ENCODE measurements at regions not wholly inside any gene's neighbourhood (a gene's known extent, or its start where the extent isn't known, plus 50 kb on each side); places are given as distances from the start of the nearest gene placed in this dataset.

DNA sequence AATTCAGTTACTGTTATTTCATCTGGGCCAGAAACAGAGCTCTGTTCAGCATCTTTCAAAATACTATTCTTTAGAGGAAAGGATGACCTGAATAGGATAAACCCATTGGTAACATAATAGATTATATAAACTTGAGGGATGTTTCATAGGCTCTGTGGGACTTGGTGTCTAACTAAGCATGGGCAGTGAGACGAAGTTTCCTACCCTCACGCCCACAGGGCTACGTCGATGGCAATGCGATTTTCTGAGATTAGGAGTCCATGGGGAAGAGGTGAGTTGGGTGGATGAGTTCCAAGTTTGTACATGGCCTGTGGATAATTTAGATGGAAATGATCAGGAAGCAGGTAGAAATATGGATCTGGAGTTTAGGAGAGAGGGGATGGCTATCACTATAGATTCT is 115.2 kb upstream of the TBL1XR1 start:
- no peak for TF ChIP-seq CTCF (IDR thresholded peaks at IDR 0.05; ENCODE audit: insufficient read depth, low read depth, low read length)
- H3K4me3 ChIP-seq (ENCODE audit: low read depth, low read length) = no peak overlapping the region
- DNase-seq (ENCODE audit: low read depth) = no peak

DNA sequence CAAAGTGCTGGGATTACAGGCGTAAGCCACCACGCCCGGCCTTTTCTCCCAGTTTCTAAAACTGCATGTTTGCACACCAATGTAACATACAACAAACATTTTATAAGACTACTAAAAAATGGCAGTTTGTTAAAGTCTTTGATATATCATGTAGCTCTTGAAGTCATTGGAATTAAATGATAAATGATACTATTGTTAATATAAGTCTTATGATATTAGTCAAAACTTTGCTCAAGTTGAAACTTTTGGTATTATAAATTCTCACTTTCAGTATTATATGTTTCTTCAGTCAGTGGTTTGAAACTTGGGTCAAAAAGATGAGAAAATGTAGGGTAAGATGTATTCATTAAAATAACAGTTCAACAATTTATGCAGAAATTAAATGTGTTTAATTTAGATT is 117.6 kb upstream of the TBL1XR1 start:
- DNase-seq (ENCODE audit: low read depth) = no peak
- no peak overlapping the region for H3K4me3 ChIP-seq (ENCODE audit: low read depth, low read length)

GRCh38 chr3:177317247-177317646 is 120.0 kb upstream of the TBL1XR1 start:
- no peak for TF ChIP-seq CTCF (IDR thresholded peaks at IDR 0.05; ENCODE audit: insufficient read depth, low read depth, low read length)
- no peak overlapping the region for H3K4me3 ChIP-seq (ENCODE audit: low read depth, low read length)
- no peak for DNase-seq (ENCODE audit: low read depth)

More for the DNA sequence above, 117.6 kb upstream of the TBL1XR1 start:
- TF ChIP-seq CTCF (IDR thresholded peaks at IDR 0.05; ENCODE audit: insufficient read depth, low read depth, low read length) = no peak

DNA sequence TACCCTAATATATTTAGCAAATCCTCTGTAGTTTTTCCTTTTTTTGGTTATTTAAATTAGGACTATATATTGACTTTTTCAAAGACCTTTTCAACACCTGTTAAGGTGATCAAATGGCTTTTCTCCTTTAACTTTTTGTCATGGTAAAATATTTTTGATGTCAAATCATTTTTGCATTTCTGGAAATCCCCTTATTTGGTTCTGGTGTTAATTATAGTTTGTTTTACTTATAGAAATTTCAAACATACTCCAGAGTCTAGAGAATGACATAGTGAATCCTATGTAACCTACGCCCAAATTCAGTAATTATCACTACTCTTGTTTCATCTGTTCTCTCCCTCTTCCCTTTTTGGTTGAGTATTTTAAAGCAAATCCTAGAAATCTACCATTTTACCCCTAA is 121.3 kb upstream of the TBL1XR1 start:
- TF ChIP-seq CTCF (IDR thresholded peaks at IDR 0.05; ENCODE audit: insufficient read depth, low read depth, low read length) = no peak
- H3K4me3 ChIP-seq (ENCODE audit: low read depth, low read length) = no peak overlapping the region
- DNase-seq (ENCODE audit: low read depth) = no peak

DNA sequence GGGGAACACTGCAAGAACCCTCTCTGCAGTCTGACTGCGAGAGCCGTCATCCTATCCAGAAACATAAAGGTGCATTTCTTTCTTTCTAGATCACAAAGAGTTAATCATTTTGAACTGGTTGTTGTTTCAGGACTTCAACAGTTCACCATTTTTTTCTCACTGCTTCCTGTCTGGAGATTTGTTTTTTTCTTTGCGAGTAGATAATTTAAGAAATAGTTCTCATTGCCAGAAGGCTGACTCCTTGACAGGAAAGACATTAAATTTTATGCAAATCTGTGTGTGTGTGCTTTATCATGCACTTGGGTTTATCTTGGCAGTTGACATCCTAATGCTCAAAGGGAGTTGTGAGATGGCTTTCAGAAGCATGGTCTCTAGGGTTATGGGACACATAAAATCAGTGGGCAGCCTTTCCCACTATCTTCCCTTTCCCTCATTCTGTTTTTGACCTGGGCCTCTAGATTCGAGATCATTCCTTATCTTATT is 123.5 kb upstream of the TBL1XR1 start:
- no peak for TF ChIP-seq CTCF (IDR thresholded peaks at IDR 0.05; ENCODE audit: insufficient read depth, low read depth, low read length)
- DNase-seq (ENCODE audit: low read depth) = peak; percentile 70
- H3K4me3 ChIP-seq (ENCODE audit: low read depth, low read length) = no peak overlapping the region

DNA sequence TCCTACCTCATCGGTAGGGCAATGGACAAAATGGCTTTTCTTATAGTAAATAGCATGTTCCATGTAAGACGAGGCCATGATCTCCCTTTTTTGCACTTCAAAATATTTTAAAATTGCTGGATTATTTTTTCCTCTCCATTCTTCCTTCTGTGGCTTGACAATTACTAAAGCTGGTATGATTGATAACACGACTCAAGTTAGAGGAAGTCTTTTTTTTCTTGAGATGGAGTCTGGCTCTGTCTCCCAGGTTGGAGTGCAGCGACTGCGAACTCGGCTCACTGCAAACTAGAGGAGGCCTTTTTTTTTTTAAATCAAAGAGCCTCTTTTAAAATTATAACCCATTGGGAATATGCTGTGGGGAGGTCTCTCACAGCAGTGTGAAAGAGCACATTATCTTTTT is 124.5 kb upstream of the TBL1XR1 start:
- H3K4me3 ChIP-seq (ENCODE audit: low read depth, low read length) = no peak overlapping the region
- TF ChIP-seq CTCF (IDR thresholded peaks at IDR 0.05; ENCODE audit: insufficient read depth, low read depth, low read length) = no peak
- DNase-seq (ENCODE audit: low read depth) = no peak

DNA sequence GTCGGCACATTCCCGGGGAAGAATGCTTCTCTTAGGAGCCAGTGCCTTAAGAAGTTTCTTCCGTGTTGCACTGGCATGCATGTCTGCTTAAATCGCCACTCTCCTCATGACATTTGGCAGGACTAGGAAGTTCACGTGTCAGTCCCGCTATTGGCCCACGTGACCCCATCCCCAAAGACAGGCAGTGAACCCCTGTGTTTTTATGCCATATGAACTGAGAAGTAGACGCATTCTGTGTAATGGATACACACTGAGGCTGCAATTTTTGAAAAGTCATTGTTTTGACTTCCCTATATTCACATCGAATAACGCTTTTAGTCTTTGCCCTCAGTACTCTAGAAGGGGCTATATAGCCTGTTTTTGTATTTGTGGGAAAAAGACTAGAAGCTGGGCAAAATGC is 125.6 kb upstream of the TBL1XR1 start:
- DNase-seq (ENCODE audit: low read depth) = no peak
- H3K4me3 ChIP-seq (ENCODE audit: low read depth, low read length) = no peak overlapping the region
- no peak for TF ChIP-seq CTCF (IDR thresholded peaks at IDR 0.05; ENCODE audit: insufficient read depth, low read depth, low read length)
